OCI-LY7 (cell line): ENCODE measurements at regions not wholly inside any gene's neighbourhood (a gene's known extent, or its start where the extent isn't known, plus 50 kb on each side); places are given as distances from the start of the nearest gene placed in this dataset.

Experiments used
- BruUV-seq: library from RNA; stranded (reverse); fragments of 400-500 nt; replicated peaks from 2 replicates; lab custom pipeline; 2021; lab: Mats Ljungman, UMichigan
- CTCF ChIA-PET: fragments of 300-600 bp; sonication (Branson Sonifier 250); formaldehyde crosslinking; loops from one replicate; lab custom pipeline; 2022; ENCODE audit warnings: antibody characterized with exemption; ENCODE audit not compliant: unreplicated experiment; lab: Charles Lee
- POLR2A ChIA-PET: fragments of 300-600 bp; sonication (Branson Sonifier 250); formaldehyde crosslinking; loops from one replicate; lab custom pipeline; 2022; ENCODE audit warnings: antibody characterized with exemption; lab: Charles Lee
- DNase-seq: peaks from one replicate; pipeline ENCODE4 v3.0.0-alpha.2; 2015; ENCODE audit warnings: low spot score
- H2AFZ ChIP-seq: fragments of 200-600 bp; sonication (generic), shearing (Covaris generic); 2 replicates; pipeline ENCODE4 v1.6.1; 2014; ENCODE audit warnings: mild to moderate bottlenecking, antibody characterized with exemption, low read length, moderate library complexity
- H3K27ac ChIP-seq: fragments of 200-600 bp; sonication (generic); 2 replicates; pipeline ENCODE4 v1.5.1; 2014; ENCODE audit warnings: mixed run types, low read depth, mild to moderate bottlenecking, moderate library complexity, low read length, inconsistent platforms; ENCODE audit not compliant: poor library complexity, severe bottlenecking
- H3K36me3 ChIP-seq: fragments of 200-600 bp; sonication (generic); 2 replicates; pipeline ENCODE4 v1.6.1; 2014; ENCODE audit warnings: mild to moderate bottlenecking, antibody characterized with exemption, low read length, moderate library complexity, mixed read lengths; ENCODE audit not compliant: insufficient read depth
- H3K4me1 ChIP-seq: fragments of 200-600 bp; sonication (generic); 2 replicates; pipeline ENCODE4 v1.5.1; 2014; ENCODE audit warnings: mild to moderate bottlenecking, low read length; ENCODE audit not compliant: insufficient read depth, poor library complexity, severe bottlenecking
- H3K4me2 ChIP-seq: fragments of 200-600 bp; sonication (generic); 2 replicates; pipeline ENCODE4 v1.6.1; 2014; ENCODE audit warnings: mild to moderate bottlenecking, low read length
- H3K4me3 ChIP-seq: fragments of 200-600 bp; sonication (generic); 2 replicates; pipeline ENCODE4 v1.5.1; 2014; ENCODE audit warnings: mild to moderate bottlenecking, low read depth, low read length; ENCODE audit not compliant: poor library complexity, severe bottlenecking
- H3K79me2 ChIP-seq: fragments of 200-600 bp; sonication (generic); 2 replicates; pipeline ENCODE4 v1.6.1; 2016; ENCODE audit warnings: low read depth, mild to moderate bottlenecking, low read length, moderate library complexity, mixed read lengths; ENCODE audit not compliant: insufficient read depth
- H3K9me2 ChIP-seq: fragments of 200-600 bp; sonication (generic); 2 replicates; pipeline ENCODE4 v1.6.1; 2016; ENCODE audit warnings: mild to moderate bottlenecking, low read length, mixed read lengths; ENCODE audit not compliant: insufficient read depth
- H3K9me3 ChIP-seq: fragments of 200-600 bp; sonication (generic); 2 replicates; pipeline ENCODE4 v1.6.1; 2014; ENCODE audit warnings: mild to moderate bottlenecking, mixed run types, low read length, mixed read lengths
- H4K20me1 ChIP-seq: fragments of 200-600 bp; sonication (generic); 2 replicates; pipeline ENCODE4 v1.6.1; 2014; ENCODE audit warnings: mild to moderate bottlenecking, antibody characterized with exemption, low read length, moderate library complexity, mixed read lengths; ENCODE audit not compliant: insufficient read depth
- CTCF ChIP-seq: fragments of 200-600 bp; sonication (generic); conservative IDR thresholded peaks from 2 replicates; pipeline ENCODE4 v1.5.1; 2014; ENCODE audit warnings: mild to moderate bottlenecking, antibody characterized with exemption, low read length, moderate library complexity, mixed read lengths
- EZH2phosphoT487 ChIP-seq: fragments of 200-600 bp; sonication (generic); IDR thresholded peaks from 2 replicates; pipeline ENCODE4 v1.6.1; 2018; ENCODE audit warnings: low read depth, borderline replicate concordance, mild to moderate bottlenecking, mixed run types, antibody characterized with exemption, low read length, moderate library complexity, mixed read lengths
- intact Hi-C: fragments of 100-400 bp; cut with micrococcal nuclease; formaldehyde crosslinking; loops from one replicate; pipeline ENCODE4 v1.10.0; 2022; ENCODE audit not compliant: unreplicated experiment

GRCh38 chr22:48560389-48560751 is 1267.3 kb downstream of the BRD1 start:
- H4K20me1 ChIP-seq = no peaks in the 10 kb centered on the region
- H3K4me3 ChIP-seq = no peak overlapping the region
- ChIA-PET POLR2A (no interaction called here), CTCF (no interaction called here)
- BruUV-seq = no TSS peak
- no peak for DNase-seq
- no peaks in the 10 kb centered on the region for H3K36me3 ChIP-seq
- intact Hi-C loops = no loop called here
- no peak overlapping the region for H3K27ac ChIP-seq
- no peak overlapping the region for H2AFZ ChIP-seq
- no peaks in the 10 kb centered on the region for H3K9me3 ChIP-seq
- no peak overlapping the region for H3K4me2 ChIP-seq
- H3K79me2 ChIP-seq = no peaks in the 10 kb centered on the region
- TF ChIP-seq CTCF (no peak), EZH2phosphoT487 (no peak)
- H3K4me1 ChIP-seq = no peaks in the 10 kb centered on the region
- H3K9me2 ChIP-seq = no peaks in the 10 kb centered on the region

GRCh38 chr22:48559647-48560388 is 1267.9 kb downstream of the BRD1 start:
- Histone ChIP-seq H3K27ac (no peak overlapping the region), H2AFZ (no peak overlapping the region), H3K36me3 (no peaks in the 10 kb centered on the region), H3K4me3 (no peak overlapping the region), H3K4me2 (no peak overlapping the region), H4K20me1 (no peaks in the 10 kb centered on the region), H3K9me3 (no peaks in the 10 kb centered on the region), H3K79me2 (no peaks in the 10 kb centered on the region), H3K9me2 (no peaks in the 10 kb centered on the region), H3K4me1 (no peaks in the 10 kb centered on the region)
- CTCF ChIA-PET = no interaction called here
- intact Hi-C loops = no loop called here
- no peak for DNase-seq
- no peak for TF ChIP-seq CTCF
- no peak for TF ChIP-seq EZH2phosphoT487
- BruUV-seq = no TSS peak
- POLR2A ChIA-PET = no interaction called here

GRCh38 chr22:48558606-48559402 is 1268.9 kb downstream of the BRD1 start:
- H3K4me1 ChIP-seq = no peaks in the 10 kb centered on the region
- TF ChIP-seq CTCF = no peak
- TF ChIP-seq EZH2phosphoT487 = no peak
- ChIA-PET CTCF (no interaction called here), POLR2A (no interaction called here)
- intact Hi-C loops = no loop called here
- H3K36me3 ChIP-seq = no peaks in the 10 kb centered on the region
- no peaks in the 10 kb centered on the region for H3K9me2 ChIP-seq
- no peak overlapping the region for H3K4me2 ChIP-seq
- H2AFZ ChIP-seq = no peak overlapping the region
- H3K4me3 ChIP-seq = no peak overlapping the region
- DNase-seq = no peak
- H4K20me1 ChIP-seq = no peaks in the 10 kb centered on the region
- no peaks in the 10 kb centered on the region for H3K9me3 ChIP-seq
- H3K79me2 ChIP-seq = no peaks in the 10 kb centered on the region
- no peak overlapping the region for H3K27ac ChIP-seq
- BruUV-seq = no TSS peak
